K562 (cell line): ENCODE measurements at regions not wholly inside any gene's neighbourhood (a gene's known extent, or its start where the extent isn't known, plus 50 kb on each side); places are given as distances from the start of the nearest gene placed in this dataset.

ENCODE experiments used
- CTCF ChIP-seq, 3 experiments: IDR thresholded peaks in 2 of 3; conservative IDR thresholded peaks in 1 of 3; 2 replicates each; pipeline ENCODE4 v1.5.1; 2011 to 2012; ENCODE audit warnings: low read length in 3 of 3, mild to moderate bottlenecking in 3 of 3, control low read depth in 2 of 3, improper control_type of control experiment in 1 of 3, inconsistent platforms in 1 of 3, low read depth in 1 of 3, mixed read lengths in 1 of 3, moderate library complexity in 1 of 3; ENCODE audit not compliant: insufficient read depth in 2 of 3
- HDAC1 ChIP-seq, 2 experiments: fragments of 450-650 bp; IDR thresholded peaks; 2 replicates each; pipeline ENCODE4 v1.6.1; 2016 to 2017; ENCODE audit warnings: inconsistent platforms in 1 of 2, mild to moderate bottlenecking in 1 of 2, moderate library complexity in 1 of 2
- JUND ChIP-seq, 2 experiments: IDR thresholded peaks; 2 replicates in 1 of 2; 3 replicates in 1 of 2; pipeline ENCODE4 v1.6.1; 2011; ENCODE audit warnings: borderline replicate concordance in 2 of 2, low read depth in 2 of 2, low read length in 2 of 2, improper control_type of control experiment in 1 of 2, missing biosample characterization in 1 of 2, missing genetic modification characterization in 1 of 2, missing genetic modification reagents in 1 of 2
- MTF1 ChIP-seq: fragments of 250-450 bp; sonication (Bioruptor Pico); IDR thresholded peaks from 2 replicates; pipeline ENCODE4 v1.9.0; 2021; ENCODE audit warnings: moderate library complexity, mild to moderate bottlenecking, inconsistent platforms, borderline replicate concordance
- NCOR1 ChIP-seq: fragments of 450-650 bp; IDR thresholded peaks from 2 replicates; pipeline ENCODE4 v1.6.1; 2016; ENCODE audit warnings: mild to moderate bottlenecking, moderate library complexity
- POLR2A ChIP-seq: fragments of 450-650 bp; conservative IDR thresholded peaks from 2 replicates; pipeline ENCODE4 v1.6.1; 2016
- TARDBP ChIP-seq: fragments of 450-650 bp; IDR thresholded peaks from 2 replicates; pipeline ENCODE4 v1.6.1; 2016
- ZC3H11A ChIP-seq: IDR thresholded peaks from 2 replicates; pipeline ENCODE4 v1.6.1; 2012; ENCODE audit warnings: low read depth, low read length, improper control_type of control experiment
- ZNF184 ChIP-seq: sonication (generic); formaldehyde crosslinking; IDR thresholded peaks from 2 replicates; pipeline ENCODE4 v1.5.0; 2020; ENCODE audit warnings: missing genetic modification reagents
- TF ChIP-seq, protein P1 (sequence below), 2 experiments: fragments of 450-650 bp; formaldehyde crosslinking in 1 of 2; IDR thresholded peaks; 2 replicates each; pipeline versions ENCODE4 v1.4.0 to v1.6.1; 2014 to 2020; ENCODE audit warnings: mild to moderate bottlenecking in 2 of 2, borderline replicate concordance in 1 of 2, low read depth in 1 of 2
- TF ChIP-seq, protein P2 (sequence below): fragments of 450-650 bp; IDR thresholded peaks from 2 replicates; pipeline ENCODE4 v1.6.1; 2017; ENCODE audit warnings: antibody characterized with exemption, mild to moderate bottlenecking

DNA sequence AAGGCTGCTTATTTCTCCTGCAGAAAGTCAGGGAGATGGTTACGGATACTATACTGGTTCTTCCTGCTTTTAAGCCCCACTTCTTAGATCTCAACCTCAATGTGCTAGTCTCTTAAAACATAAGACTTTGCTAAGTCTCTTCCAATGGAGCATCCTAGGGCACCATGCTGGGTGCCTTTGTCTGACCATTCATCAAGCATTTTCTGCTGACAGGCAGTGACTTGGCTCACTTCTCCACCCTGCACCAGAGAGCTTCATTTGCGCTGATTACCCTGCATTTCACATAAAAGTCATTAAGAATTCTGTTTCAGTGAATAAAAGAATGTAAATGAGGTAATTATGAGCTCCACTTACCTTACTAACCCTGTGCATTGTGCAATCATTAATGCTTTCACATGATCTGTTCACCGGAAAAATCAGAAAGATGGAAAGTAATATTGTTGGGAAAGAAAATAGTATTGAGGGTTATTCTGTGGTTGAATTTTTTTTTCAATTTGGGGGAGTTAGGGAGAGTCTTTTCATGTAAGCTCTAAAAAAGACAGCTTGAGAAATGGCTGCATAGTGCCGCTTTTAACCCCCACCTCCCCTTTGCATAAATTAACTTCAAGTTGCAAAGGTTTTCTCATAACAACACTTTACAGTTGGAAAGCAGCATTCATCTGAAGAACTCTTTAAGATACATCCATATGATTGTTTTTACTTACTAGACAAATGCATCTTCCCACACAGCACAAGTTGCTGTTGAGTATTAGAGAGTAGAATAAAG is 677.3 kb upstream of the KIRREL3 start:
- TF ChIP-seq ZC3H11A (no peak), POLR2A (no peak), HDAC1 (IDR thresholded peaks at IDR 0.05) (no peak), ZNF184 (no peak), CTCF (IDR thresholded peaks at IDR 0.05 in 2 of 3, conservative IDR thresholded peaks at IDR 0.05 in 1 of 3; ENCODE audit: insufficient read depth in 2 of 3, low read depth in 1 of 3, low read length in 3 of 3) (no peak), MTF1 (CRISPR knock-in tag) (no peak), JUND (IDR thresholded peaks at IDR 0.05; ENCODE audit: borderline replicate concordance, low read depth, low read length) (no peak), JUND (tag; IDR thresholded peaks at IDR 0.05; ENCODE audit: borderline replicate concordance, low read depth, low read length) (no peak), TARDBP (no peak), NCOR1 (no peak)
- TF ChIP-seq, protein P1, sequence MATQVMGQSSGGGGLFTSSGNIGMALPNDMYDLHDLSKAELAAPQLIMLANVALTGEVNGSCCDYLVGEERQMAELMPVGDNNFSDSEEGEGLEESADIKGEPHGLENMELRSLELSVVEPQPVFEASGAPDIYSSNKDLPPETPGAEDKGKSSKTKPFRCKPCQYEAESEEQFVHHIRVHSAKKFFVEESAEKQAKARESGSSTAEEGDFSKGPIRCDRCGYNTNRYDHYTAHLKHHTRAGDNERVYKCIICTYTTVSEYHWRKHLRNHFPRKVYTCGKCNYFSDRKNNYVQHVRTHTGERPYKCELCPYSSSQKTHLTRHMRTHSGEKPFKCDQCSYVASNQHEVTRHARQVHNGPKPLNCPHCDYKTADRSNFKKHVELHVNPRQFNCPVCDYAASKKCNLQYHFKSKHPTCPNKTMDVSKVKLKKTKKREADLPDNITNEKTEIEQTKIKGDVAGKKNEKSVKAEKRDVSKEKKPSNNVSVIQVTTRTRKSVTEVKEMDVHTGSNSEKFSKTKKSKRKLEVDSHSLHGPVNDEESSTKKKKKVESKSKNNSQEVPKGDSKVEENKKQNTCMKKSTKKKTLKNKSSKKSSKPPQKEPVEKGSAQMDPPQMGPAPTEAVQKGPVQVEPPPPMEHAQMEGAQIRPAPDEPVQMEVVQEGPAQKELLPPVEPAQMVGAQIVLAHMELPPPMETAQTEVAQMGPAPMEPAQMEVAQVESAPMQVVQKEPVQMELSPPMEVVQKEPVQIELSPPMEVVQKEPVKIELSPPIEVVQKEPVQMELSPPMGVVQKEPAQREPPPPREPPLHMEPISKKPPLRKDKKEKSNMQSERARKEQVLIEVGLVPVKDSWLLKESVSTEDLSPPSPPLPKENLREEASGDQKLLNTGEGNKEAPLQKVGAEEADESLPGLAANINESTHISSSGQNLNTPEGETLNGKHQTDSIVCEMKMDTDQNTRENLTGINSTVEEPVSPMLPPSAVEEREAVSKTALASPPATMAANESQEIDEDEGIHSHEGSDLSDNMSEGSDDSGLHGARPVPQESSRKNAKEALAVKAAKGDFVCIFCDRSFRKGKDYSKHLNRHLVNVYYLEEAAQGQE (IDR thresholded peaks at IDR 0.05; ENCODE audit: borderline replicate concordance): no peak
- TF ChIP-seq, protein P1 (CRISPR knock-in tag; IDR thresholded peaks at IDR 0.05; ENCODE audit: low read depth): no peak
- TF ChIP-seq, protein P2, sequence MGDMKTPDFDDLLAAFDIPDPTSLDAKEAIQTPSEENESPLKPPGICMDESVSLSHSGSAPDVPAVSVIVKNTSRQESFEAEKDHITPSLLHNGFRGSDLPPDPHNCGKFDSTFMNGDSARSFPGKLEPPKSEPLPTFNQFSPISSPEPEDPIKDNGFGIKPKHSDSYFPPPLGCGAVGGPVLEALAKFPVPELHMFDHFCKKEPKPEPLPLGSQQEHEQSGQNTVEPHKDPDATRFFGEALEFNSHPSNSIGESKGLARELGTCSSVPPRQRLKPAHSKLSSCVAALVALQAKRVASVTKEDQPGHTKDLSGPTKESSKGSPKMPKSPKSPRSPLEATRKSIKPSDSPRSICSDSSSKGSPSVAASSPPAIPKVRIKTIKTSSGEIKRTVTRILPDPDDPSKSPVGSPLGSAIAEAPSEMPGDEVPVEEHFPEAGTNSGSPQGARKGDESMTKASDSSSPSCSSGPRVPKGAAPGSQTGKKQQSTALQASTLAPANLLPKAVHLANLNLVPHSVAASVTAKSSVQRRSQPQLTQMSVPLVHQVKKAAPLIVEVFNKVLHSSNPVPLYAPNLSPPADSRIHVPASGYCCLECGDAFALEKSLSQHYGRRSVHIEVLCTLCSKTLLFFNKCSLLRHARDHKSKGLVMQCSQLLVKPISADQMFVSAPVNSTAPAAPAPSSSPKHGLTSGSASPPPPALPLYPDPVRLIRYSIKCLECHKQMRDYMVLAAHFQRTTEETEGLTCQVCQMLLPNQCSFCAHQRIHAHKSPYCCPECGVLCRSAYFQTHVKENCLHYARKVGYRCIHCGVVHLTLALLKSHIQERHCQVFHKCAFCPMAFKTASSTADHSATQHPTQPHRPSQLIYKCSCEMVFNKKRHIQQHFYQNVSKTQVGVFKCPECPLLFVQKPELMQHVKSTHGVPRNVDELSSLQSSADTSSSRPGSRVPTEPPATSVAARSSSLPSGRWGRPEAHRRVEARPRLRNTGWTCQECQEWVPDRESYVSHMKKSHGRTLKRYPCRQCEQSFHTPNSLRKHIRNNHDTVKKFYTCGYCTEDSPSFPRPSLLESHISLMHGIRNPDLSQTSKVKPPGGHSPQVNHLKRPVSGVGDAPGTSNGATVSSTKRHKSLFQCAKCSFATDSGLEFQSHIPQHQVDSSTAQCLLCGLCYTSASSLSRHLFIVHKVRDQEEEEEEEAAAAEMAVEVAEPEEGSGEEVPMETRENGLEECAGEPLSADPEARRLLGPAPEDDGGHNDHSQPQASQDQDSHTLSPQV: no peak
